ENCODE measurements at regions not wholly inside any gene's neighbourhood (a gene's known extent, or its start where the extent isn't known, plus 50 kb on each side); places are given as distances from the start of the nearest gene placed in this dataset.

DNA sequence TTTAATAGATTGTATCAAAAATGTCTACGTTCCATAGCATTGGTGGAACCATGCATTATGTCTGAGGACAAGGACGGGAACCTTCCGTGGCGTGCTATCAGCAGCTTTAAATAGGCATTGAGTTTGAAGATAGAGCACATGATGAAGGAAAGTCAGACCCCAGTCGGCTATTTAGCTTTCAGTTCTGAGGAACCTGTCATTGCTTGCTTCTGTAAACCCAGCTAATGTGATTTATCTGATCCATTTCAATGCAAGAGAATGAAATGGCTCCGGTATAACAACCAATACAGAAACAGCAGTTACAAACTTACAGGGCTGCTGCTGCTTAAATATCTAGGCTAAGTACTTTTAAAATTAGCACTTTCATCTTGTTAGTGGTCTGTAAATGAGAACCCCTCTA is 503.3 kb downstream of the RNF144A start:
- TF ChIP-seq, protein P1, sequence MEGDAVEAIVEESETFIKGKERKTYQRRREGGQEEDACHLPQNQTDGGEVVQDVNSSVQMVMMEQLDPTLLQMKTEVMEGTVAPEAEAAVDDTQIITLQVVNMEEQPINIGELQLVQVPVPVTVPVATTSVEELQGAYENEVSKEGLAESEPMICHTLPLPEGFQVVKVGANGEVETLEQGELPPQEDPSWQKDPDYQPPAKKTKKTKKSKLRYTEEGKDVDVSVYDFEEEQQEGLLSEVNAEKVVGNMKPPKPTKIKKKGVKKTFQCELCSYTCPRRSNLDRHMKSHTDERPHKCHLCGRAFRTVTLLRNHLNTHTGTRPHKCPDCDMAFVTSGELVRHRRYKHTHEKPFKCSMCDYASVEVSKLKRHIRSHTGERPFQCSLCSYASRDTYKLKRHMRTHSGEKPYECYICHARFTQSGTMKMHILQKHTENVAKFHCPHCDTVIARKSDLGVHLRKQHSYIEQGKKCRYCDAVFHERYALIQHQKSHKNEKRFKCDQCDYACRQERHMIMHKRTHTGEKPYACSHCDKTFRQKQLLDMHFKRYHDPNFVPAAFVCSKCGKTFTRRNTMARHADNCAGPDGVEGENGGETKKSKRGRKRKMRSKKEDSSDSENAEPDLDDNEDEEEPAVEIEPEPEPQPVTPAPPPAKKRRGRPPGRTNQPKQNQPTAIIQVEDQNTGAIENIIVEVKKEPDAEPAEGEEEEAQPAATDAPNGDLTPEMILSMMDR (IDR thresholded peaks at IDR 0.05), result no peak
- no peak for TF ChIP-seq POLR2A (IDR thresholded peaks at IDR 0.05)
